NB4 (cell line): ENCODE measurements at regions not wholly inside any gene's neighbourhood (a gene's known extent, or its start where the extent isn't known, plus 50 kb on each side); places are given as distances from the start of the nearest gene placed in this dataset.

Source experiments
- DNase-seq: peaks from one replicate; pipeline ENCODE4 v3.0.0; 2010; ENCODE audit warnings: low read depth
- H3K4me3 ChIP-seq: one replicate; pipeline ENCODE4 v1.5.1; 2011; ENCODE audit warnings: mild to moderate bottlenecking, low read depth, low read length, moderate library complexity
- MAX ChIP-seq: IDR thresholded peaks from 2 replicates; pipeline ENCODE4 v1.6.1; 2011; ENCODE audit warnings: low read depth, low read length
- MYC ChIP-seq: IDR thresholded peaks from 2 replicates; pipeline ENCODE4 v1.6.1; 2011; ENCODE audit warnings: low read depth, low read length
- POLR2A ChIP-seq: IDR thresholded peaks from 2 replicates; pipeline ENCODE4 v1.6.1; 2011; ENCODE audit warnings: mild to moderate bottlenecking; ENCODE audit not compliant: insufficient read length; ENCODE audit errors: extremely low read depth
- TF ChIP-seq, protein P1 (sequence below): IDR thresholded peaks from one replicate; pipeline ENCODE4 v1.5.1; 2012; ENCODE audit warnings: low read depth, low read length

DNA sequence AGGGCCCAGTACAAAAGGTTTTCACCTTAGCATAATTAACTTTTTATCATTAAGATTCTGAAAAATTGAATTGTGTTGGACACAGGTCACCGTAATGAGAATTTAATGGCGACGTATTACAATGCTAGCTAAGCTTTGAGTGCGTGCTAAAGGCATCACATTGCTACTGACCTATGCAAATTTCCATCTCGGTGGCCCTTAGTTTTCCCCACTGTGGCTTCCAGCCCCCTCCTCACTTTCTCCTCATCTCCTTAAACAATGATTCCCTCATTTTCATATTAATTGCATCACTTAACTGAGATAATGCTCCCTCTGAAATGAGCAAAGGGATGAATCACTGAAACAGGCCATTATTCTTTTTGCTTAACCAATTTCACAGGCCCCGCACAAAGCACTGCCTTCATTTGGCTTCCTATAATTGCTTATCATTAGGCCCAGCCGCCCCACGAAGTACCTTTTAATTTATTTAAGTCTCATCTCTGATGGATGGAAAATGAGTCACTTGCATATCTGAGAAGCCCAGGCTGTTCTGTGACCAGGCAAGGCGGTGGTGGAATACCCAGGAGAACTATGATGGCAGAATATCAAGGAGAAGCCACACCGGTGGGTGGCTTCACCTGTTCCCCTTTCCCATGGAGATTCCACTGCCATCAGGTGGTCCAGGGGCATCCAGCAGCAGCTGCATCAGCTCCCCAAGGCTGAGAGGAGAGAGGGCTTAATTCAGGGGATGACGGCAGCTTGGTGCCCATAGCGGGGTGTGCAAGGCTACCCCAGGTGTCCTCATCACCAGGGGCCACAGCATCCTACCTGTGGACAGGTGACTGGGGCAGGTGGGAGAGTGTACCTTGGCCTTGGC lies 223.8 kb upstream of the BOD1L1 start:
- no peak overlapping the region for H3K4me3 ChIP-seq
- TF ChIP-seq POLR2A, result no peak
- no peak for TF ChIP-seq MYC
- TF ChIP-seq, protein P1, sequence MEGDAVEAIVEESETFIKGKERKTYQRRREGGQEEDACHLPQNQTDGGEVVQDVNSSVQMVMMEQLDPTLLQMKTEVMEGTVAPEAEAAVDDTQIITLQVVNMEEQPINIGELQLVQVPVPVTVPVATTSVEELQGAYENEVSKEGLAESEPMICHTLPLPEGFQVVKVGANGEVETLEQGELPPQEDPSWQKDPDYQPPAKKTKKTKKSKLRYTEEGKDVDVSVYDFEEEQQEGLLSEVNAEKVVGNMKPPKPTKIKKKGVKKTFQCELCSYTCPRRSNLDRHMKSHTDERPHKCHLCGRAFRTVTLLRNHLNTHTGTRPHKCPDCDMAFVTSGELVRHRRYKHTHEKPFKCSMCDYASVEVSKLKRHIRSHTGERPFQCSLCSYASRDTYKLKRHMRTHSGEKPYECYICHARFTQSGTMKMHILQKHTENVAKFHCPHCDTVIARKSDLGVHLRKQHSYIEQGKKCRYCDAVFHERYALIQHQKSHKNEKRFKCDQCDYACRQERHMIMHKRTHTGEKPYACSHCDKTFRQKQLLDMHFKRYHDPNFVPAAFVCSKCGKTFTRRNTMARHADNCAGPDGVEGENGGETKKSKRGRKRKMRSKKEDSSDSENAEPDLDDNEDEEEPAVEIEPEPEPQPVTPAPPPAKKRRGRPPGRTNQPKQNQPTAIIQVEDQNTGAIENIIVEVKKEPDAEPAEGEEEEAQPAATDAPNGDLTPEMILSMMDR, result no peak
- DNase-seq, result no peak

DNA sequence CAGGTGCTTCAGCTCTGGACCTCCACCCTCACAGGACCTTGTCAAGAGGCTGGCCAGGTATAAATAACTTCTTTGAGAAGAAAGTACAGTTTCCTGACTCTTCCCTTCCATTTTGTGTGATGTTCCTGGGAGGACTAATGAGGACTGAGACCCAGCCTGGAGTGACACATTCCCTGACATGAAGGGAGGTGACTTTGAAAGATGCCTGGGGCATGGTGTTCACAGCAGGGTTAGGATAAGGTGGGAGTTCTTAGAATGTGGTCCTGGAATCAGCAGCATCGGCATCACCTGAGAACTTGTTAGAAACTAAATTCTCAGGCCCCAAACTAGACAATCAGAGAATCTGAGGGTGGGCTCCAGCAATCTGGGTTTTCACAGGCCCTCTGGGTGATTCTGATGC lies 224.9 kb upstream of the BOD1L1 start:
- DNase-seq, result no peak
- no peak overlapping the region for H3K4me3 ChIP-seq
- TF ChIP-seq MAX, result no peak

GRCh38 chr4:13856387-13856786 lies 228.9 kb upstream of the BOD1L1 start:
- no peak overlapping the region for H3K4me3 ChIP-seq
- TF ChIP-seq MYC (no peak), MAX (no peak), POLR2A (no peak)
- TF ChIP-seq, protein P1, result no peak
- DNase-seq, result no peak

DNA sequence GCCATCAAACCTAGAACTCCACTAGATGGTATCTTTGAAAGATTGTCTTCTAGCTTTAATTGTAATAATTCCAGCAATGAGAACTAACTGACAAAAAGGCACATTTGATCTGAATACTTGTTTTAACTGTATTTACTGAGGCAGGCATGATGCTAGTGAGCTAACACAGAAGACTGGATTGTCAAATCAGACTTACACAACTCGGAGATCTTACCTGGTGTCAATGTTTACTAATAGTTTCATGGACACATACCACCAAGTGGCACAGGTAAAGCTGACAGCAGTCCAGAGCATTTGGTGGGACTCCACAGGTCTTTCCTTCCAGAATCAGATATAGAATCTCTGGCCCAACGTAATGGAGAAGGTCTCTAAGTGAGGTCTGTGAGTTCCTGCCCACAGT lies 229.9 kb upstream of the BOD1L1 start:
- no peak for DNase-seq
- TF ChIP-seq, protein P1, result no peak
- TF ChIP-seq MYC (no peak), POLR2A (no peak), MAX (no peak)
- H3K4me3 ChIP-seq, result no peak overlapping the region

GRCh38 chr4:13857800-13858199 lies 230.3 kb upstream of the BOD1L1 start:
- TF ChIP-seq MAX (no peak), POLR2A (no peak), MYC (no peak)
- TF ChIP-seq, protein P1, result no peak
- H3K4me3 ChIP-seq, result no peak overlapping the region
- no peak for DNase-seq

DNA sequence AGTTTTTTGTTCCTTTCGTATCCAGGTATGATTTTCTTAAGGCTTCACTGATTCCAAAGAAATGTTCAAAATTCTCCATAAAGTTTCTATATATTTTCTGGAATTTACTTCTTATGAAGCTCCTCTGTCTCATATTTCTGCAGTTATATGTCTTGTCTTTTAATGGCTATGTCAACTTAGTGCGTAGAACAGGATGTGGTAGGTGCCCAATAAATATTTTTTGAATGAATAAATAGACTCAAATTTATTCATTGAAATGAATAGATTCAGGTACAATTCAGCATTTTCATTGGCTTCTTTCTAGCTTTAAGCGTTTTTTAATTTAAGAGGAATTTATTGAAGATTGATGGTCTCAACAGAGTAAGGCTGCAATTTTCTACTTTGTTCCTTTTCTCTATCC lies 231.9 kb upstream of the BOD1L1 start:
- TF ChIP-seq POLR2A (no peak), MAX (no peak), MYC (no peak)
- TF ChIP-seq, protein P1, result no peak
- H3K4me3 ChIP-seq, result no peak overlapping the region

More for the DNA sequence above, 231.9 kb upstream of the BOD1L1 start:
- DNase-seq, result no peak
